Glutamatergic neuron (in vitro differentiated cells): ENCODE measurements at regions not wholly inside any gene's neighbourhood (a gene's known extent, or its start where the extent isn't known, plus 50 kb on each side); places are given as distances from the start of the nearest gene placed in this dataset.

Experiments
- DNase-seq: peaks from one replicate; pipeline ENCODE4 v3.0.0; 2022
- H3K27ac Mint-ChIP-seq: one replicate; pipeline ENCODE4 v1.8.0; 2020; ENCODE audit warnings: mild to moderate bottlenecking, mixed read lengths, inconsistent platforms; ENCODE audit not compliant: unreplicated experiment
- H3K27me3 Mint-ChIP-seq: one replicate; pipeline ENCODE4 v1.8.0; 2020; ENCODE audit warnings: mild to moderate bottlenecking, moderate library complexity, mixed read lengths, inconsistent platforms; ENCODE audit not compliant: unreplicated experiment
- H3K36me3 Mint-ChIP-seq: one replicate; pipeline ENCODE4 v1.8.0; 2020; ENCODE audit warnings: mild to moderate bottlenecking, mixed read lengths, inconsistent platforms; ENCODE audit not compliant: unreplicated experiment
- H3K4me1 Mint-ChIP-seq: one replicate; pipeline ENCODE4 v1.8.0; 2020; ENCODE audit warnings: mild to moderate bottlenecking, low read depth, mixed read lengths, inconsistent platforms; ENCODE audit not compliant: unreplicated experiment
- H3K4me3 Mint-ChIP-seq: one replicate; pipeline ENCODE4 v1.8.0; 2020; ENCODE audit warnings: mild to moderate bottlenecking, mixed read lengths, inconsistent platforms; ENCODE audit not compliant: unreplicated experiment
- H3K9me3 Mint-ChIP-seq: one replicate; pipeline ENCODE4 v1.8.0; 2020; ENCODE audit warnings: mild to moderate bottlenecking, moderate library complexity, mixed read lengths, inconsistent platforms; ENCODE audit not compliant: unreplicated experiment
- TF ChIP-seq, protein P1 (sequence below): fragments of 200-600 bp; sonication (generic); IDR thresholded peaks from one replicate; pipeline ENCODE4 v1.5.0; 2021; ENCODE audit not compliant: partially characterized antibody, unreplicated experiment

DNA sequence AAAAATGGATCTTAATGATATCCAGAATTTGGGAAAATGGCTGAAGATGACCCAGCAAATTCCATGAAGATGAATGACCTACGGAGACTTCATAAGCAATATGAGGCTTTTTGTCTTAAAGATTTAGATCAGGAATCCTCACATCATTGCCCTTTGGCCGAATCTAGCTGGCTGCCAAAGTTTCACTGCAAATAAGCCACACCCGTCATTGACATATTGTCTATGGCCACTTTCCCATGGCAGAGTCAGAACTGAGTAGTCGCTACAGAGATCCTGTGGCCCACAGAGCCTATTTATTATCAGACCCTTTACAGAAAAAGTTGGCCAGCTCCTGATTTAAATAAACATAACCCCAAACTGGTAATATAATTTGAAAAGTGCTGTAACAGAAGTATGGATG is 307.4 kb upstream of the RARB start:
- H3K9me3 Mint-ChIP-seq = peaks cover 2% of the 10 kb centered on the region
- TF ChIP-seq, protein P1, sequence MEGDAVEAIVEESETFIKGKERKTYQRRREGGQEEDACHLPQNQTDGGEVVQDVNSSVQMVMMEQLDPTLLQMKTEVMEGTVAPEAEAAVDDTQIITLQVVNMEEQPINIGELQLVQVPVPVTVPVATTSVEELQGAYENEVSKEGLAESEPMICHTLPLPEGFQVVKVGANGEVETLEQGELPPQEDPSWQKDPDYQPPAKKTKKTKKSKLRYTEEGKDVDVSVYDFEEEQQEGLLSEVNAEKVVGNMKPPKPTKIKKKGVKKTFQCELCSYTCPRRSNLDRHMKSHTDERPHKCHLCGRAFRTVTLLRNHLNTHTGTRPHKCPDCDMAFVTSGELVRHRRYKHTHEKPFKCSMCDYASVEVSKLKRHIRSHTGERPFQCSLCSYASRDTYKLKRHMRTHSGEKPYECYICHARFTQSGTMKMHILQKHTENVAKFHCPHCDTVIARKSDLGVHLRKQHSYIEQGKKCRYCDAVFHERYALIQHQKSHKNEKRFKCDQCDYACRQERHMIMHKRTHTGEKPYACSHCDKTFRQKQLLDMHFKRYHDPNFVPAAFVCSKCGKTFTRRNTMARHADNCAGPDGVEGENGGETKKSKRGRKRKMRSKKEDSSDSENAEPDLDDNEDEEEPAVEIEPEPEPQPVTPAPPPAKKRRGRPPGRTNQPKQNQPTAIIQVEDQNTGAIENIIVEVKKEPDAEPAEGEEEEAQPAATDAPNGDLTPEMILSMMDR = no peak
- DNase-seq = no peak
- peaks cover 4% of the 10 kb centered on the region for H3K4me1 Mint-ChIP-seq
- H3K27ac Mint-ChIP-seq = no peak overlapping the region
- no peak overlapping the region for H3K4me3 Mint-ChIP-seq
- no peaks in the 10 kb centered on the region for H3K36me3 Mint-ChIP-seq
- no peaks in the 10 kb centered on the region for H3K27me3 Mint-ChIP-seq

DNA sequence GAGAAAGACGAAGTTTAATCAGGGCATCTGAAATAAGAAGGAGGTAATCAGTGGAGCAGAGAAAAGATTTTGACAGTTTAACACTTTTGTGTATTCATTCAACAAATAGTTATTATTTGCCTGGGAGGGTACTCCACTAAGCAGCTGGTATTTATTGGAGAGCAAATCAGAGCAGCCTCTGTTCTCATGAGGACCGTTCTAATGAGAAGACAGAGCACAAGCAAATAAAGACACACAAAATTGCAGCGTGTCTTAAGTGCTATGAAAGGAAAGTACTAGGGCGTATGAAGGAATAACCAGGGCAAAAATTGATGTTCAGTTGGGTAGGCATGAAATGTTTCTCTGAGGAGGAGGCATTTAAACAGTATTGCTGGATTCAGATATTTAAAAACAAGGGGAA is 302.9 kb upstream of the RARB start:
- H3K4me1 Mint-ChIP-seq = peaks cover 4% of the 10 kb centered on the region
- no peak overlapping the region for H3K4me3 Mint-ChIP-seq
- TF ChIP-seq, protein P1 = no peak
- peaks cover 14% of the 10 kb centered on the region for H3K36me3 Mint-ChIP-seq
- H3K27ac Mint-ChIP-seq = no peak overlapping the region
- H3K27me3 Mint-ChIP-seq = no peaks in the 10 kb centered on the region
- peaks cover 2% of the 10 kb centered on the region for H3K9me3 Mint-ChIP-seq
- no peak for DNase-seq

DNA sequence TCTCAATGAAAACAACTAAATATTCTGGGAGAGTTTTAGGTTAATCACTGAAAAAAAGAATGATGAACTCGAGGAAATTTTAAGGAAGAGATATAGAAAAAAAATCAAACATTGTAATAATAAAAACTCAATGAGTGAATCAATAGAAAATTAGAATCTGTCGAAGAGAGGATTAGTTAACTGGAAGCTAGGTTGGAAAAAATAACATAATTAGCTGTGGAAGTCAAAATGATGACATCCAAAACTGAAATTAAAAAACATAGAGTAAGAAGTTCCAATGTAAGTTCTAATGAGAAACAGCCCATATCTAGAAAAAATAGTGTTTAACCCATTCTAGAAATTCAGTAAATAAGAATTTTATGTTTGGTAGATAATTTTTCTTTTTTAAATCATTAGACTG is 299.3 kb upstream of the RARB start:
- Mint-ChIP-seq H3K4me1 (peaks cover 4% of the 10 kb centered on the region), H3K9me3 (peaks cover 4% of the 10 kb centered on the region), H3K27ac (no peak overlapping the region), H3K36me3 (peaks cover 21% of the 10 kb centered on the region), H3K27me3 (no peaks in the 10 kb centered on the region), H3K4me3 (no peak overlapping the region)
- TF ChIP-seq, protein P1 = no peak
- DNase-seq = no peak

DNA sequence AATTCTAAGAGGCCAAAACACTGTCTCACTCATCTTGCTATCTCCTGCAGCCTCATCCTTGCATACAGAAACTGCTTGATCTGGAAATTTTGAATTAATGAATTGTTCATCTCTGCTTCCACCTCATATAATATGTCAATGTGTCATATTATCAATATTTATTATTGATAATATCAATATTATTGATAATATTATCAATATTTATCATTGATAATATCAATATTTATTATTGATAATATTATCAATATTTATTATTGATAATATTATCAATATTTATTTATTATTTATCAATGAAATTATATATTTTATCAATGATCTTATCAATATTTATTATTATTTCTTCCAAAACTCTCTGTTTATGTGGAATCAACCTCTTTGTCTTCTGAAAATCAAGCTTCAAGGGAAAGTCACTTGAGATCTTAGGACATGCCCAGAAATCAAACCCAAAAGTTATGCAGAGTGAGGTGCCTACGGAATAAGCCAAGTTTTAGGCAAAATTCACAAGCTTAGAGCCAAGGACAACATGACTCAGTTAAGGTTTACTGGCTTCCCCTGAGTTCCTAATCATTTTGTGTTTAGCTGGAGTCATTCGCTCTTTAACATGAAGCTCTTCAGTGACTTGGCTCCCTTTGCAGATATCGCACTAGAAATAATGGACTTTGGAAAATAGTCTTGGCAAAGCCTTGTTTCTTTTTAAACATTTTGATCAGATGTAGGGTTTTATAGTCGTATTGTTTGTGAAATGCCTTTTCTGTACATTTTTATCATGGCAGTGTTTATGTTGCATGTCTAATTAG is 297.1 kb upstream of the RARB start:
- H3K27me3 Mint-ChIP-seq = no peaks in the 10 kb centered on the region
- H3K27ac Mint-ChIP-seq = no peak overlapping the region
- no peaks in the 10 kb centered on the region for H3K4me1 Mint-ChIP-seq
- DNase-seq = no peak
- TF ChIP-seq, protein P1 = no peak
- H3K36me3 Mint-ChIP-seq = peaks cover 21% of the 10 kb centered on the region
- H3K4me3 Mint-ChIP-seq = no peak overlapping the region
- H3K9me3 Mint-ChIP-seq = peaks cover 4% of the 10 kb centered on the region

DNA sequence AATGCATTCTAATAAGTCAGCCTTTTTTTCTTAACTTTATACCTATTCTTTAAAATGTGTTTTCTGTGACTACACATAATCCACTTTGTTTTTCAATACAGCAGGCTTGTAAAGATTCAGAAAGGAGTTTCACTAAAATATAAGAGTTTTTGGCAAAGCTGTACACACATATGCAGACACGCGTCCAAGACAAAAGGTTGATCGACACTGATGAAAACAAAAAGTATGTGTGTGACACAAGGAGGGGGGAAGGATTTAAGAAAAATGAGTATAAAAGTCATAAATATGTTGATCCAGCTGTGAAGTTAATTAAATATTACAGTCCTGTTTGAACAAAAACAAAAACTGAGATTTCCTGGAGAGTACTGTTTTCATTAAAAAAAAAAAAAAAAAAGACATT is 294.5 kb upstream of the RARB start:
- Mint-ChIP-seq H3K4me1 (no peaks in the 10 kb centered on the region), H3K27me3 (no peaks in the 10 kb centered on the region), H3K27ac (no peak overlapping the region), H3K9me3 (peaks cover 2% of the 10 kb centered on the region), H3K4me3 (no peak overlapping the region), H3K36me3 (peaks cover 10% of the 10 kb centered on the region)
- no peak for DNase-seq
- TF ChIP-seq, protein P1 = no peak
